ENCODE measurements at regions not wholly inside any gene's neighbourhood (a gene's known extent, or its start where the extent isn't known, plus 50 kb on each side); places are given as distances from the start of the nearest gene placed in this dataset.
"Not testable (repeated sequence)": the region's sequence is repeated elsewhere in the genome, so short reads cannot be mapped to it uniquely, and the experiment has no call there.

DNA sequence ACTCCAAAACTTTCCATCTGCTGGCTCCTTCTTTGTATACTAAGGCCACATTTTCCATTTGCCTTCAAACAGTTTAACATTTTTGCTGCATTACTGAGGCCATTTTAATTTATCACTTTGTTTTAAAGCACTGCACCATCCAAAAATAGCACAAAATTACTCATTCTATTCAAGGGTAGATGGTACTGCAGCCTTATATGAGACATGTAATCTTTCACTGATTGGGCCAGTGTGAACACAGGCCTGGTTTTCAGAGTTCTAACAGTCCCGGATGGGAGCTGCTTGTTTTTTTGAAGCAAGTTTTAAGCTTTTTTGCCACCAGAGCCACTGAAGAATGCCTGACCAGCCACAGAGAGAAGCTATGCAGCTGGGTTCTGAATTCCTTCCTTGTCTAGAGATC is 172.3 kb upstream of the TSC22D2 start:
- intact Hi-C loops (cut with DNase I), result no loop called here
- no peak for ATAC-seq
- no peak for DNase-seq (ENCODE audit: missing footprints)

DNA sequence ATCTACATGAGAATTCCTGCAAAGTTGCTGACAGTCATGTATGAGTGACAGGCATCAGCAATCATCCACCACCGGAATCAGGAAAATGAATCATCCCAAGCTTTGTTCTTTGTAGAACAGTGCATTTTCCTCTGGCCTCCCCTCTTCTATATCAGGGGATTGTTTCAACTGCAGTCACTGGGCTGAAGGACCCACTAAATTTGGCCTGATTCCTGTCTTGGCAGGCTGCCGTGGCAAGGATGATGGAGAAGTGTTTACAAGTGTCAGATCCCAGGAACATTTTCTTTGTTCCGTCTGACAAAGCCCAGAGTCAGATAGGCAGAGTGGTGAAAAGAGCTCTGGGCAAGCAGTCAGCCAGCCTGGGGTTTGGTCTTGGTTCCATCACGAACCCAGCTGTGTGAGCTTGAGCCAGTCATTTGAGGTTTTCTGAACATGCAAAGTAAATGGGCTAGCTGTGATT is 175.1 kb upstream of the TSC22D2 start:
- DNase-seq (ENCODE audit: missing footprints) (peak; percentile 80), ATAC-seq (peak; percentile 93)
- intact Hi-C loops (cut with DNase I), result no loop called here

DNA sequence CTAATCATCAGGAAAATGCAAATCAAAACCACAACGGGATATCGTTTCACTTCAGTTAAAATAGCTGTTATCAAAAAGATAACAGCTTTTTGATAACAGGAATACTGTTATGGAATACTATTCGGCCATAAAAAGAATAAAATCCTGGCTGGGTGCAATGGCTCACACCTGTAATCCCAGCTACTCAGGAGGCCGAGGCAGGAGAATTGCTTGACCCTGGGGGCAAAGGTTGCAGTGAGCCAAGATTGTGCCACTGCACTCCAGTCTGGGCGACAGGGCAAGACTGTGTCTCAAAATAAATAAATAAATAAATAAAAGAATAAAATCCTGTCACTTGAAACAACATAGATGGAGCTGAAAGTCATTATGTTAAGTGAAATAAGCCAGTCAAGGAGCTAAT is 178.1 kb upstream of the TSC22D2 start:
- ATAC-seq (no peak), DNase-seq (ENCODE audit: missing footprints) (no peak)
- intact Hi-C loops (cut with DNase I), result no loop called here

DNA sequence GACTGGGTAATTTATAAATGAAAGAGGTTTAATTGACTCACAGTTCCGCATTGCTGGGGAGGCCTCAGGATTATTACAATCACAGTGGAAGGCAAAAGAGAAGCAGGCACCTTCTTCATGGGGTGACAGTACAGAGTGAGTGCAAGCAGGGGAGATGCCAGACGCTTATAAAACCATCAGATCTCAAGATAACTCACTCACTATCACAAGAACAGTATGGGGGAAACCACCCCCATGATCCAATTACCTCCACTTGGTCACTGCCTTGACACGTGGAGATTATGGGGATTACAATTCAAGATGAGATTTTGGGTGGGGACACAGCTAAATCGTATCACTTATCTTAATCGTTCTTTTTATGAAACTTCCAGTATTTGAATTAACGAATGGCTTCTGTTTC is 179.5 kb upstream of the TSC22D2 start:
- intact Hi-C loops (cut with DNase I), result loop anchor here (5.0 kb wide), 1 partner anchor 179 kb away; the partner anchor contains the start of gene TSC22D2
- not testable (repeated sequence) for ATAC-seq; DNase-seq (ENCODE audit: missing footprints)

DNA sequence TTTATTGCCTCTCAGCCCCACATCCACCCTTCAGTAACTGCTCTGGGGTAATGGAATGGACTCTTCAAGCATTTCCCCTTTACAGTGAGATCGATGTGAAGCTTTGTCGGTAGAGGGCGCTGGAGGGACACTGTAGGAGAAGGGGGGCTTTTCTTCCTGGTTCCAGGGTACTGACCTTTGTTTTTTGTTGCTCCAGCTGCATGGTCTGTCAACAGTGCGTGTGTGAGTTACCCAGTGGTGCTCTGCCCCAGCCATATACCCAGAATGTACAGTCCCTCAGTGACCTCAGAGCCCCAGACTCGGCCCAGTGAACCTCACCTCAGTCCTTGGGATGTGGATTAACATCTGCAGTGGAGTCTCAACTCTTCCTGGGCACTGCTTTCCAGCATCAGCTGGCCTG is 180.3 kb upstream of the TSC22D2 start:
- DNase-seq (ENCODE audit: missing footprints), result no peak
- peak; percentile 8 for ATAC-seq
- intact Hi-C loops (cut with DNase I), result loop anchor here (2.0 to 5.0 kb wide), 2 partner anchors 179 to 267 kb away; partner anchors contain the start of gene TSC22D2

DNA sequence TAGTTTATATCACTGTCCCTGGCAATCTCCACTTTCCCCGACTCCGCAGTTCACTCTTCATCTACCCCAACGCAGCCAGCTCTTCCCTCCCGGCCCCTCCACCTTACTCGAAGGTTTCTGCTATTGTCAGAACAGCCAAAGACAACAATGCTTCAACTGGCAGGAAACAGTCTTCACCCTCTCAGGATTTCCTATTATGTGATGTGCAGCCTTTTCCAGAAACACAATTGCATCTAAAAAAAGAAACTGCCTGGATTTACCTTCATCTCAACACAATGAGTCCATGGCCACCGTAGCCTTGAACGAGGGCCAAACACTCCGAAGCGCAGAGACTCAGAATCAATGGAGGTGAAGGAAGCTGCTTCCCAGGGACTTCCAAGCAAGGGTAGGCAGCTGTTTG is 182.1 kb upstream of the TSC22D2 start:
- intact Hi-C loops (cut with DNase I), result loop anchor here (2.0 to 5.0 kb wide), 2 partner anchors 181 to 269 kb away; partner anchors contain the start of gene TSC22D2
- DNase-seq (ENCODE audit: missing footprints) (no peak), ATAC-seq (no peak)

DNA sequence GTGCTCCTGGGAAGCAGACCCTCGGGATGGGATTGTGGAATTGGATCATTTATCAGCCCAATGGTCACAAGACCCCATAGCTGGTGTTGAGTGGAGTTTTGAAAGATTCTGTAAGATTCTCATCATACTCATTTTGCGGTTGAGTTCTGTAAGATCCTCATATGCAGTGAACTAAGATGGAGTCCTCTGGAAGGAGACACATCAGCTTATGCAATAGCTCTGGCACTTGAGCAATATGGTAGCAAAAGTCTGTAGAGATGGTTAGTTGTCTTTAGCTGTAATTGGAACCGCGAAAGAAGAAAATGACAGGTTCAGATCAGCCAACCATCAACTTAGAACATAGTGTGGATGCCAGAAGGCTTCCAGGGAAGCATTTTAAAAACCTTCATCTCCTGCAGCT is 184.5 kb upstream of the TSC22D2 start:
- intact Hi-C loops (cut with DNase I), result no loop called here
- ATAC-seq, result no peak
- DNase-seq (ENCODE audit: missing footprints), result no peak

DNA sequence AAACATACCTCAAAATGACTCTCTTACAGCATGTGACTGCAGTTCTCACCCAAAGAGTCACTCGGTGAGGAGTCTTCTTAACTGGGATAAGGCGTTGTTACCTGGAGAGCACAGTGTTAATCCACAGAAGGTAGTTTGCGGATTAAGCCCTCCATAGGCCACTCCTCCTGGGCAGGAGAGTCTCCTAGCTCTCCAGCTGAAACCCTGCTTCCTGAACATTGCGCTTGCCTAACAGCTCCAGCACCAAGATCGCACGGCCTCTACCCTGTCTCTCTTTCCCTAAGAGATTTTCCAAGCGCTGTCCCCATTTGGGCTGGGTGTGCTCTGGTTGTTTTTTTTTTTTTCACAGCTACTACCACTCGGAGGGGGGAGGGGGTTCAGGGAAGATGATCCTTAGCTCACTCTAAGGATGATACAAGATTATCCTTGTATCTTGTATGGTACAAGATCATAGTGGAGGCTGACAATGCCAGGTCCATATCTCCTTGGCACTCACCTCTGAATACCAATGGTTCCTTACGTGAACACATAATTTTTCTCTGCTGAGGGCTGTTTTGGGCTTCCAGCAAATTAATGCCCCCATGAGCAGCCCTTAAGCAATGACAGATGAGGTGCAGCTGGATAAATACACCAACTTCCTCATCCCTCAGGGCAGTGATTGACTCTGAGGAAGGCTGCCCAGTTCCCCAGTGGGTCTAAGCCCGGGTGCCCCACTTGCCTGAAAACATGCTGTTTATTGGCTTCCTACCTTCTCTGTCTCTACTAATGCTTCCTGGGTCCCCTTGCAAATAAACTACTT is 185.2 kb upstream of the TSC22D2 start:
- ATAC-seq (no peak), DNase-seq (ENCODE audit: missing footprints) (no peak)
- intact Hi-C loops (cut with DNase I), result loop anchor here (1.0 kb wide), 1 partner anchor 256 kb away; no protein-coding TSS in a partner anchor

DNA sequence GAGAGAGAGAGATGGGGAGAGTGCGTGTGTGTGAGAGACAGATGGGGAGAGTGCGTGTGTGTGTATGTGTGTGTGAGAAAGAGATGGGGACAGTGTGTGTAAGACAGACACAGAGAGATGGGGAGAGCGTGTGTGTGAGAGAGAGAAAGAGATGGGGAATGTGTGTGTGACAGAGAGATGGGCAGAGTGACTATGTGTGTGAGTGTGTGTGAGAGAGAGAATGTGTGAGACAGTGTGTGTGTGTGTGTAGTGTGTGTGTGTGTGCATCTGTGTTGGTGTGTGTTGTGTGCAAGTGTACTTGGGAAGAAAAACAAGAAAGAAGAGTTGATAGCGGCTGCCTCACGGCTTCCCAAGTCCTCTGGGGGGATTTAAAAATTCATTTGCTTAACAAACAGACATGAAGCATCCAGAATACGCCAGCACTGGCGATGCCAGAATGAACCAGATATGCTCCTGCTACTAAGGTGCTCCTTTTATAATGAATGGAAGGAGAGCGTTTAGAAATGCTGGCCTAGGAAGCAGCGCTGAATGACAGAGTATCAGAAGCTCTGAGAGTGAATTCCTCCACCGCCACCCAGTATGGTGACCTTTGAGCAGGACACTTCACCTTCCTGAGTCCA is 186.1 kb upstream of the TSC22D2 start:
- ATAC-seq, result no peak
- no peak for DNase-seq (ENCODE audit: missing footprints)
- intact Hi-C loops (cut with DNase I), result loop anchor here (1.0 to 2.0 kb wide), 2 partner anchors 255 to 285 kb away; no protein-coding TSS in a partner anchor

DNA sequence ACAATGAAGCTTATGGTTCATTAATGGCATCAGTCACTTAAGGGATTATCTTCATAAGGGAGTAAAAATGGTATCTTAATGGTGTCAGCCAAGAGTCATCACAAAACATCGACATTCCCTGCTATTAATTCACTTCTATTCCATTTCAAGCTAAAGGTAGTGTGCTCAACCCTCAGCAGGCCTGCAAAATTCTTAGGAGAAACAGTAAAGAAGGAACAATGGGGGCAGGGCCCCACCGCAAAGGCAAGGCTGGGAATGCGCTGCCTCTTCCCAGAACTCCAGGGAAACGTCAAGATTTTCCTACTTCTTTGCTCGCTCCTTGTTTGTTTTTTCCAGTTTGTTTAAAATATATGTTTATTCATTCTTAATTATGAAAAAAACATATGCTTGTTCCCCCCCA is 187.3 kb upstream of the TSC22D2 start:
- intact Hi-C loops (cut with DNase I), result loop anchor here (2.0 kb wide), 1 partner anchor 284 kb away; no protein-coding TSS in a partner anchor
- ATAC-seq, result no peak

DNA sequence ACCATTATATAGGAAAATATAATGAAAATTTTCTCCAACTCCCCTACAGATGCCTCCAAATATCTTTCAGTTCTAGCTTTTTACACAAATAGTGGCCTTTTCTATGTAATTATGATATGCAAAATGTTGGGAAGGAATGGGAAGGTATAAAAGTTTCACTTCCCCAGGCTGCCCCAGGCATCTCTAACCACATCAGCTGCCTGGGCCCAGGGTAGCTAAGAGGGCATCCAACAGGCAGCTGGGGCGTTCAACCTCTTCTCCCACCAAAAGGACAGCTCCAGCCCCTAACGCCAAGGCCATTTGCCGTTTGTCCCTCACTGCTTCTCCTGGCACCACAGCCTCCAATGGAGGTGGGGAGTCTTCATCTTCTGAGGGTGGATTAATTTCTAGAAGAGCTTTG is 188.1 kb upstream of the TSC22D2 start:
- intact Hi-C loops (cut with DNase I), result loop anchor here (2.0 kb wide), 1 partner anchor 283 kb away; no protein-coding TSS in a partner anchor
- DNase-seq (ENCODE audit: missing footprints), result no peak
- no peak for ATAC-seq

More for the DNA sequence above, 187.3 kb upstream of the TSC22D2 start:
- no peak for DNase-seq (ENCODE audit: missing footprints)

DNA sequence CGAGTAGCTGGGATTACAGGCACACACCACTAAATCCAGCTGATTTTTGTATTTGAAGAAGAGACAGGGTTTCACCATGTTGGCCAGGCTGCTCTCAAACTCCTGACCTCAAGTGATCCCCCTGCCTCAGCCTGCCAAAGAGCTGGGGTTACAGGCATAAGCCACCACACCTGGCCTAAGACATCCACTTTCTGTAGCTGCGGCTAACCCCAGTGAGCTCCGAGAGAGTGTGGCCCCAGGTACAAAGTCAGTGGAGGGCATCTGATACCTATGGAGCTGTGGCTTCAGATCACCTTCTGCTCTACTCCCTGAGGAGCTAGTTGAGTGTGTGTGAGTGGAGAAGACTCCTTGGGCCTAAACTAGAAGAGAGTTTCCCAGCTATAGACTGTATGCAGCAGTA is 189.3 kb upstream of the TSC22D2 start:
- DNase-seq (ENCODE audit: missing footprints), result no peak
- intact Hi-C loops (cut with DNase I), result no loop called here
- no peak for ATAC-seq

DNA sequence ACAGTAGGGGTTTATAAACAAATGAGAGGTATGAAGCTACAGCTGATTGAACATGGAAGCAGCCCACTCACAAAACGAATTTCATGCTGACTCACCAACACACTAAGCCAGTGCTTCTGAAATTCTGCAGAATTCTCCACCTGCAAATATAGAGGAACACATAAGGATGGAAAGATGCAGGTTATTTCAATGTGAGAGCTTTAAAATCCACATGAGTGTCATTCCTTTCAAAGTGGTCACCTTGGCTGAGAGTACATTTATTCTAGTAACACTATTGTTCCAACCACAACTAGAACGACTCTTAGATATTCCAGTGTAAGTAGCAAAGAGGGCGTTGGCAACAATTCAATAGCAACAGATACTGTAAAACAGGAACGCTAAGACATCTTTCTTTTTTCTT is 189.9 kb upstream of the TSC22D2 start:
- DNase-seq (ENCODE audit: missing footprints) (no peak), ATAC-seq (no peak)
- intact Hi-C loops (cut with DNase I), result no loop called here

DNA sequence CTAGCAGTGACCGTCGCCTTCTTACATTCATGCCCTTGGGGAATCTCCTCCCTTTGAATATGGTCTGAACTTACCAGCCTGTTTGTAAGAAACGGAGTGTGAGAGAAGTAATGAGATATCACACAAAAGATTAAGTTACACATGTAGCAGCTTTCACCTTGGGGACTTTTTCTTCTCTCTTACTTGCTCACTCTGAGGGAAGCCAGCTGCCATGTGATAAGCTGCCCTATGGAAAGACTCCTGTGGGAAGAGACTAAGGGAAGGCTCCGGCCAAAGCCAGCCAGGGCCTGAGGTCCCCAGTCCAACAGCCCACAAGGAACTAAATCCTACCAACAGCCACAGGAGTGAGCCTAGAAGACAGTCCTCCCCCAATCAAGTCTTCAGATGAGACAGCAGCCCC is 190.4 kb upstream of the TSC22D2 start:
- intact Hi-C loops (cut with DNase I), result no loop called here
- no peak for DNase-seq (ENCODE audit: missing footprints)
- no peak for ATAC-seq

DNA sequence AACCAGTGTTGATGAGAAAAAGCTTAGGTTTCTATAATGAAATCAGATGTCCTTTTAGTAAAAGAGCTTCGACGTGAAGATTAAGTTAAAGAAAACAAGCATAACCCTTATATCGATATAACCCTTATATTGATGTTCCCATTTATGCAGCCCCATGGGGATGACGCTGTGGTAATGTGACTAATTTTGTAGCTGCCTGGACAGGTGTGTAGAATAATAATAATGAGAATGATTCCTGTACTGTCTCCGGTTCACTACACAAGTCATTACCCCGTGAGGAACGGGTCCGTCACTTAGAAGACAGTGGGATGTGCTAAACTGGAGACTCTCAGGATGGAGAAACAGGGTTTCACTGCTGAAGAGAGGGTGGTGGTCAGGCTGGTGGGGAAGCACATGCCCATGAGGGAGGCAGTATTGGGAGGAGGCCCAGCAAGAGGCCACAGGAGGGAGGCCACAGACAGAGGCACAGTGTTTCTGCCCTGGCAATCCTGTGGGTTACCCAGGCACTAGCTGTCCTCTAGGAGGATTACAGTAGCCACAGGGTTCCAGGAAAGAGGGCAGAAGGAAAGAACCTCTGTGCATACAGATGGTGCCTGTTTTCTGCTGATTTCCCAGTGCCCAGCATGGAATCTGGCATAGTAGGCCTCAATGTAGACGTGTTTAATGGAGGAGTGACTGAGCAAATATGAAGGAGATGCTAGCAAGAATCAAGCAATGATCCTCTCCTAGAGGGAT is 191.1 kb upstream of the TSC22D2 start:
- DNase-seq (ENCODE audit: missing footprints) (no peak), ATAC-seq (no peak)
- intact Hi-C loops (cut with DNase I), result no loop called here

DNA sequence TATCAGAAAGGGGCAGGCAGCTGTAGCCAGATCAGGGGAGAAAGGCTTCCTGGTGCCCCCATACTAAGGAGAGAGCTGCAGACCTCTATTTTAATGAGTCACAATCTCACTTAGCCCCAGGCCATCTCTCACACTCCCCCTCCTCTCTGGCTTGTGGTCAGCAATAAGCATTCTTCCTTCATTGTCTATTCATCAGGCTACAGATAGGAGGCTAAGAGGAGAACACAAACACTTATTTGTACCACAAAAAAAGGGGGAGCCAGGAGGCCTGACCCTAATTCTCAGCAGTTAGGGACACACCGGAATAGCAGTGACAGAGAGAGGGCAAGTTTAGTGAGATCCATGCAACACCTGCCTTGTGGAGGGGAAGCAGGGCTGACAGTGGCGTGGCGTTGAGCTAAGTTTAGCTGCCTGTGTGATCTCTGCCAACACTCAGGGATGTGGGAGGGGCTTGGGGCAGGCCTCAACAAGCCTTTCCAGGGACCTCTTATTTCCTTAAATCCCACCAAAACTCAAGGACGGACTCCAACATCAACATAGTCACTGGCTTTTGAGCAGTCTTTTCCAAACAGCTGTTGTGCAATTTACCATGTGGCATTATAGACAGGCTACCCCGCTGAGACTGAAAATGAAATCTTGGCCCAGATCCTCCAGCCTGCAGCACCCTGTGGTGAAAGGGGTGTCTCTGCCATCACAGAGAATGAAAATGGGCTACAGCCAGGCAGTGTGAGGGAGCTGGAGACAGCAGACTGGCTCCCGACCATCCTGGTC is 191.9 kb upstream of the TSC22D2 start:
- DNase-seq (ENCODE audit: missing footprints), result no peak
- intact Hi-C loops (cut with DNase I), result no loop called here
- peak; percentile 89 for ATAC-seq

DNA sequence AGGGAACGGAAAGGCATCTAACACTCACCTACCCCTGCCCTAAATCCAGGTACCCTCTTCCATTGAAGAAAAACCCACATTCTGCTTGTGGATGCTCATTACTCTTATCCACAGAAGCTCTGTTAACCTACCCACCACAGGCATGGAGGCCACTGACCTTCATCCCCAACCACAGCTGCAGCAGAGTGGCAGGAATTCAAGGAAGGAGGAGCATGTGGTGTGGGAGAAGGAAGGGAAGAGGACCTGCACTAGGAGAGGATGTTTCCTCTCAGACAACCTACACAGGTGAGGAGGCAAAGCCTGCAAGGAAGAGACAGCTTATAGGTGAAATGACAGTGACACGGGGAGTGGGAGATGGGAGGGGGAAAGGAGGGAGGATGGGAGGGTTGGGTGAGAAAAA is 192.5 kb upstream of the TSC22D2 start:
- ATAC-seq, result no peak
- intact Hi-C loops (cut with DNase I), result no loop called here
- no peak for DNase-seq (ENCODE audit: missing footprints)

DNA sequence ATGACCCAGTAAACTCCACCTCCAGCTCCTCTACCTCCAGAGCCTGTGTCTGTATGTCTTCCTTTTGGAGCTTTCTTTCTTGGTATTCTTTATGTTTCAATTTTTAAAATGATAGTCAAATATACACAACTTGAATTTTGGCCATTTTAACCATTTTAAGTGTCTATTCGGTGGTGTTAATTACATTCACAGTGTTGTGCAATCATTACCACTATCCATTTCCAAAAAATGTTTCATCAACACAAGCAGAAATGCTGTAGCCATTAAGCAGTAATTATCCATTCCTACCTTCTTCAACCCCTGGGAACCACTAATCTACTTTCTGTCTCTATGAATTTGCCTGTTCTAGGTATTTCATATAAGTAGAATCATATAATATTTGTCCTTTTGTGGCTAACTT is 194.5 kb upstream of the TSC22D2 start:
- intact Hi-C loops (cut with DNase I), result no loop called here
- DNase-seq (ENCODE audit: missing footprints), result no peak
- ATAC-seq, result no peak
